T47D (cell line): ENCODE measurements at regions not wholly inside any gene's neighbourhood (a gene's known extent, or its start where the extent isn't known, plus 50 kb on each side); places are given as distances from the start of the nearest gene placed in this dataset.

Source experiments
- DNase-seq, 2 experiments: peaks; one replicate each; pipeline versions ENCODE4 v3.0.0 to v3.0.0-alpha.2; 2011 to 2012; ENCODE audit warnings: low read depth in 1 of 2, low spot score in 1 of 2
- JUND ChIP-seq: IDR thresholded peaks from 2 replicates; pipeline ENCODE4 v1.6.1; 2012; ENCODE audit warnings: low read depth
- in situ Hi-C: cut with HindIII; loops from 2 replicates; pipeline ENCODE4 v1.10.0; 2016; ENCODE audit warnings: low sequenced_read_pairs, low pct_unique_long_range_greater_than_20kb

DNA sequence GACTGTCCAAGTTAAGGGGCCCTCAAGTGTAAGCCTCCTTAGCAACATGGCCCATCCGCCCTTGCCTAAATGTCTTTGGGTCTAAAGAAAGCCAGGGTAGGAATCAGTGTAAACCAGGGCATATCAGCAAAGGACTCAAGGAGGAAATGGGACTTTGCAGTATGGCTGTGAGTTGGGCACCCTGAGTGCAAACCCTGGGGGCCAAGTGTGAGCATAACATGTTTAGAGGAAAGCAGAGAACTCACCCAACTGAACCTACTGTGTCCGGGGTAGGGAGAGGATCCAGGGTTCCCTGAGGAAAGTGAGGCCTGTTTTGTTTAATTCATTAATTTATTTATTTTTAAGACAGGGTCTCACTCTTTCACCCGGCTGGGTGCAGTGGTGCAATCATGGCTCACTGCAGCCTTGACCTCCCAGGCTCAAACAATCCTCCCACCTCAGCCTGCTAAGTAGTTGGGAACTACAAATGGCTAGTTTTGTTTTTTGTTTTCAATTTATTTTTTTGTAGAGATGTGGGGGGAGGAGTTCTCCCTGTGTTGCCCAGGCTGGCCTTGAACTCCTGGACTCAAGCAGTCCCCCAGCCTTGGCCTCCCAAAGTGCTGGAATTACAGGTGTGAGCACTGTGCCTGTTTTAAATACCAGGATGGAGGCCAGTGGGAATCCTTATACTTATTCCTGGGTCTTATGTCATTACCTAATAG, 51.0 kb upstream of the ACTR3 start:
- in situ Hi-C loops: no loop called here
- DNase-seq: no peak
- no peak for TF ChIP-seq JUND

DNA sequence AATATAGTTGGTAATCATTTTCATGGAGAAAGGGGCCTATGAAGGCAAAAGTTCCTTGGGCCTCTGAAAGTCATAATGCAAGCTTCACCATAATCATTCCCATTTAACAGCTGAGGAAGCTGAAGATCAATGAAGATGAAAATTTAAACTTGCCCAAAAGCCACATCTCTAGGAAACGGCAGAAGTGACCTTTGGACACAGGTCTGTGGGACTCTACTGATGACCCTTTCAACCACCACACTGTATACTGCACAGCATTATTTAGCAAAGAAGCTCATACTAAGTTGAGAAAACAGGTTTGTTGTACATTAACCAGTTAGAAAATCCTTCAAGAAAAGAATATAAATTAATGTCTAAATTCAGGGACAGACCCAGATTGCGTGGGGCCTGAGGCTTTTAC, 51.6 kb upstream of the ACTR3 start:
- DNase-seq: no peak
- in situ Hi-C loops: no loop called here
- no peak for TF ChIP-seq JUND

DNA sequence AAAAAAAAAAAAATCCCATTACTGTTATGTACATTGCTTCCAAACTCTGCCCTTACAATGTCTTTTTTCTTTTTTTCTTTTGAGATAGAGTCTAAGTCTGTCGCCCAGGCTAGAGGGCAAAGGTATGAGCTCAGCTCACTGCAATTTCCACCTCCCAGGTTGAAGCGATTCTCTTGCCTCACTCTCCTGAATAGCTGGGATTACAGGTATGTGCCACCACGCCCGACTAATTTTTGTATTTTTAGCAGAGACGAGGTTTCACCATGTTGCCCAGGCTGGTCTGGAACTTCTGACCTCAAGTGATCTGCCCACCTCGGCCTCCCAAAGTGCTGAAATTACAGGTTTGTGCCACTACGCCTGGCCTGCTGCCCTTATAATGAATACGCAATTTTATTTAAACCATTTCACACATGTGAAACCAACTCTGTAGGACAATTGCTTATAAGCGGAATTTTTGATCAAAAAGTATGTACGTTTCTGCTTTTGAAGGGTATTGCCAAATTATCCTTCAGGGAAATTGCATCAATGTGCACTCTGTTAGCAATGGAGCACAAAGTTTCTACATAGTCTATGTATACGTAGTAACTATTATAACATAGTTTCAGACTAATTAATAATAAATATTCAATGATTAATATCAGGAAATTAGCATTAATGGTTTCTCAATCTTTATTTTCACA, 55.7 kb upstream of the ACTR3 start:
- in situ Hi-C loops: no loop called here
- TF ChIP-seq JUND: no peak
- DNase-seq: no peak

DNA sequence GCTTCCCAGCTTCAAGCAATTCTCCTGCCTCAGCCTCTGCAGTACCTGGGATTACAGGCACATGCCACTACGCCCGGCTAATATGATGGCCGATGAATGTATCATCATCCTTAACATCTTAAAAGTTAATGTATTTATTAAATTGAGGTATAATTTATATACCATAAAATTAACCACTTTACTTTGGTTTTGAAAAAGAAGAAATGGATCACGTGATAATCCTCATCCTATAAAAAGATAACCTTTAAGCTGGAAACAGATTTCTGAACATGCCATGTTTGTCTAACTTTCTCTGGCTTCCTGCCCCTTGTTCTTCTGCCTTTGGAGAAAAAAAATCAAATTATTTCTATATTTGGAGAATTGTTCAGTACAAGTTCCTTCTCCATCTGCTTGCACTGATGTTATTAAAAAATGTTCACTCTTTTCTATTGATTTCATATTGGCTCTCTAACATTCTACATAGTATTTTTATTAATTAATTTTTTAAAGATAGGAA, 57.0 kb upstream of the ACTR3 start:
- DNase-seq: no peak
- in situ Hi-C loops: no loop called here
- TF ChIP-seq JUND: no peak

DNA sequence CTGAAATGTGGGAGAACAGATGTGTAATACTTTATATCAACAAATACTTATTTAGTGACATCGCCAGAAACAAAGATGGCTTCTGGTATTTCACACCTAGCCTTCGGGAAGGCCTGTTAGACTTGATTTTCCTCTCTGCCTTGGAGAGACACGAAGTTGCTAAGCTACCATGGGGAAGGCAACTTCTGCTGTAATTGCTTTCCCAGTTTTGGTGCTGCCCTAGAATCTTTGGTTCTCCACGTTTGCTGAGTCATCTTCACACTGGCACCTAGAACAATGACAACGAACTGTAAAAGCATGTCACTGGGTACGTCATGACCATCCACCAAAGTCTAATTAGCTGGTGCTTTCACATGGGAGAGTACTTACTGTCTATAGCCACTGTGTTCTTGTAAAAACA, 58.7 kb upstream of the ACTR3 start:
- in situ Hi-C loops: no loop called here
- DNase-seq: peak in 1 of 2 experiments; percentile 89
- TF ChIP-seq JUND: no peak

- in situ Hi-C loops: no loop called here
- no peak for TF ChIP-seq JUND
- no peak for DNase-seq
Measured at GRCh38 chr2:113829761-113830160, 60.1 kb upstream of the ACTR3 start.

DNA sequence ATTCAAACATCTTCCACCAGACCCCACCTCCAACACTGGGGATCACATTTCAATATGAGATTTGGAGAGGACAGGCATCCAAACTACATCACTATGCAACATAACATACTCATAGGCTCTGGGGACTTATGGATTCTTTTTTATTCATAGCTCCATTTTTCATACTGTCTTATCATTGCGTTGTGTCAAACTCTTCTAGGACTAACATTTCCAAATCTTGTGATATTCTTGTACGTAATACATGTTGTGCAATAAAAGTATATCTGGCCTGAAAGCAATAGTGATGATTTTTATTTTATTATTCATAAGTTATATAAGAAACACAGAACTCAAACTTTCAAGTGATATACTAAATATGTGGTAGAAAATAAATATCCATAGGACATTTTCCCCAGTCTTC, 60.6 kb upstream of the ACTR3 start:
- in situ Hi-C loops: no loop called here
- no peak for TF ChIP-seq JUND
- no peak for DNase-seq

DNA sequence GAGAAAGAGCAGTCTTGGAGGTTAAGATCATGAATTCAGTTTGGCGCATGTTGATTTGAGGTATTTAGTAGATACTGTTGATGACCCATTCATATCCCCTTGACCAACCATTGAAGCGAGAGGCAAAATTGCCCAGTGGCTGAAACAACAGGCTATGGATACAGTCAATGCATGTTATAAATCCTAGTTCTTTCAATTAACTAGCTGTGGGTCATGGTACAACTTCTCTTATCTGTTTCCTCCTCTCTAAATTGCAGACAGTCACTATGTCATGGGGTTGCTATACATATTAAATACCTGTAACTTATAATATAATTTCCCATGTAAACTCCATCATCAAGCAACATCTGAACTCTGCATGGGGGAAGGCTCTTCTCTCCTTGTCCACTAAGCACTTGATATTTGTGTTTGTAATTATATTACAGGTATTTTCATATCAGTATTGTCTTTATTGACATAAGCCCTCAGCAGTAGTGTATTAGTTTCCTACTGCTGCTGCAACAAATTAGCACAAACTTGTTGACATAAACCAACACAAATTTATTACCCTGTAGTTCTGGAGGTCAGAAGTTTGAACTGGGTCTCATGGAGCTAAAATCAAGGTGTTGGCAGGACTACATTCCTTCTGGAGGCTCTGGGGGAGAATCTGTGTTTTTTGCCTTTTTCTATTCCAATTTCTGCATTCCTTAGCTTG, 61.7 kb upstream of the ACTR3 start:
- TF ChIP-seq JUND: no peak
- in situ Hi-C loops: no loop called here

DNA sequence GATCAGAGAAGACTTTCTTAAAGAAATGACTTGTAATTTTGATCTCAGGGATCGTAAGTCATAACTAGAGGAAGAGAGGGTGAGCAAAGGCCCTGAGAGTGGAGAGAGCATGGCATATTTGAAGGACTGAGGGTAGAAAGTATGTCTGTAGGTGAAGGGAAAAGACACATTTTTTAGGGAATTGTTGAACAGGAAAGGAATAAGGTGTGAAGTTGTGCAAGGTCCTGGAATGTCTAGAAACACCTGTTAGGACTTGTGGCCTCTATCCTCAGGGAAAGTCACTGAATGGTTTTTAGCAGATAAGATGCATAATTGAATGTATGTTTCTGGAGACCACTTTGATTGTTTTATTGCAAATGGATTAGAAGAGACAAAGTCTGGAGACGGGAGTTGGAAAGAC, 62.5 kb upstream of the ACTR3 start:
- no peak for TF ChIP-seq JUND
- in situ Hi-C loops: no loop called here
- no peak for DNase-seq

More for the DNA sequence above, 61.7 kb upstream of the ACTR3 start:
- no peak for DNase-seq

DNA sequence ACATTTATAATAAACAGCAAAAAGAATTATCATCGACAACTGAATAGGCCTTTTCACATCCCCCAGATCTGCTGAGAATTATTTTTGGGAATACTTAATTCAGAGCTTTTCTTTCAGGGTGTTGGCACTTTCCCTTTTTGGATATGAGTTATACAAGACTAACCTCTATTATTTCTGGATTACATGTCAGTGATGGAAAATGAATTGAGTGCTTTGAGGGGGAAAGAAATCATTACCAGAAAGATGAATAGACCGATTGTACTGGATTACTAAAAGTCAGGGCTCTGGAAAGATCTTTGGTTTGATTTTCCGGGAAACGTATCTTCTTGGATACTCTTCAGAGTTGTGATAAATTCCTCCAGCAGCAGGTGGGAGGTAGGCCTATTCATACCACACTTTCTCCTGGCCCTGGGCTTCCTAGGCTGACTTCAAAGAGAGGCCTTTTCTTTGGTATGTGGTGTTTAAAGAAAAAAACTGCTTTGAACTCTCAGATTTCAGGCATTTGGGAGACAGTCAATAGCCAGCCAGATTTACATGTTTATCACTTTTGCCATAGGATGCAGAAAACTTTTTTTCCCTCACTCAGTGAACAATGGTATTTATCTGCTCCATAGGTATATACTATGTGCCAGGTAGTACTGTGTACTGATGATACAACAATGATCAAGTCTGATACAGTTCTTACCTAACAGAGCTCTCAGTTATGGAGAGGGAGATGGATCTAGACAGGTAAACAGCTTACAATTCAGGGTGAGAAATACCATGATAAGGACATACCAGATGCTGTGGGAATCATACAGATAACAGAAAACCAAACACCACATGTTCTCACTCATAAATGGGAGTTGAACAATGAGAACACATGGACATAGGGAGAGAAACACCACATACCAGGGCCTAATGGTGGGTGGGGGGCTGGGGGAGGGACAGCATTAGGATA, 63.3 kb upstream of the ACTR3 start:
- DNase-seq: no peak
- in situ Hi-C loops: no loop called here
- TF ChIP-seq JUND: no peak

DNA sequence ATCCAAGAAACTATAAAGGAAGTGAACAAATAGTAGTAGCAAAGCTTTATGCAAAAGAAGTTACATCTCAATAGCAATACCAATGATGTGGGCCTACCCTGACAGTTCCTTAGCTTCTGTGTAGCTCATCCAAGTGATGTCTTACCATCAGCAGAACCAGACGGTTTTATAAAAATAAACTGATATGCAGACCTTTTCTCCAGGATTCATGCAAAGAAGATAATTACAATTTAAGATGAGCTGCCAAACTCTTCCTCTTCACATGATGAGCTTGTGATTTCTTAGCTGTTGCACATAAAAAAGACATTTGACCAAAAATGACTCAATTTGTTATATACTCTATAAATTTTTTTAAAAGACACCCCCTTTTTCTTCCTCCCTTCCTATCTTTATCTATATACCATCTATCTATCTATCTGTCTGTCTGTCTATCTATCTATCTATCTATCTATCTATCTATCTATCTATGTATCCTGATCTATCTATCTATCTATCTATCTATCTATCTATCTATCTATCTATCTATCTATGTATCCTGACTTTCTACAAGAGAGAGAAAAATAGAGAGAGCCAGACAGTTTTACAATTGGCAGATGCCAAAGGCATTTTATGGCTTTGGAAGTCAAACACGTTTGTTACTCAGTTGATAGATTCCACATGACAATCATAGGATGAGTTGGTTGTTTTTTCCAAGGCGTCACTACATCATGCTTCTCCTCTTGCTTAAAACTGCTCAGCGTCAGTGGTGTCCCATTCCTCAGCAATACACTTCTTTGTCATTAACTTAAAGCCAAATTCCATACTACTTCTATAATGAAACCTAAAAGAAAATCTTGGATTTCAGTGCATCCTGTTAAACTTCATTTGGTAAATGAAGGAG, 65.9 kb upstream of the ACTR3 start:
- DNase-seq: no peak
- TF ChIP-seq JUND: no peak
- in situ Hi-C loops: no loop called here
